BE2C (cell line): ENCODE measurements at regions not wholly inside any gene's neighbourhood (a gene's known extent, or its start where the extent isn't known, plus 50 kb on each side); places are given as distances from the start of the nearest gene placed in this dataset.

ENCODE experiments used
- DNase-seq: peaks from one replicate; pipeline ENCODE4 v3.0.0-alpha.2; 2020
- H3K27me3 ChIP-seq: fragments of 250-450 bp; sonication (Bioruptor Pico); 2 replicates; pipeline ENCODE4 v1.5.1; 2020; ENCODE audit warnings: mild to moderate bottlenecking
- H3K36me3 ChIP-seq: fragments of 250-450 bp; sonication (Bioruptor Pico); 2 replicates; pipeline ENCODE4 v1.5.1; 2020; ENCODE audit warnings: mild to moderate bottlenecking
- H3K4me1 ChIP-seq: fragments of 250-450 bp; sonication (Bioruptor Pico); 2 replicates; pipeline ENCODE4 v1.5.1; 2020
- H3K4me3 ChIP-seq: 2 replicates; pipeline ENCODE4 v1.5.1; 2011; ENCODE audit warnings: low read depth, low read length
- H3K9me3 ChIP-seq: fragments of 250-450 bp; sonication (Bioruptor Pico); 2 replicates; pipeline ENCODE4 v1.5.1; 2020
- CTCF ChIP-seq: IDR thresholded peaks from 2 replicates; pipeline ENCODE4 v1.5.1; 2012; ENCODE audit warnings: mild to moderate bottlenecking, low read depth, low read length

GRCh38 chr13:74973935-74974879, 507.8 kb downstream of the TBC1D4 start:
- H3K4me1 ChIP-seq: no peaks in the 10 kb centered on the region
- no peak for DNase-seq
- TF ChIP-seq CTCF: no peak
- H3K4me3 ChIP-seq: no peak overlapping the region
- H3K27me3 ChIP-seq: no peaks in the 10 kb centered on the region
- no peaks in the 10 kb centered on the region for H3K36me3 ChIP-seq
- no peaks in the 10 kb centered on the region for H3K9me3 ChIP-seq

GRCh38 chr13:74969419-74969818, 512.5 kb downstream of the TBC1D4 start:
- H3K9me3 ChIP-seq: no peaks in the 10 kb centered on the region
- no peak overlapping the region for H3K4me3 ChIP-seq
- DNase-seq: no peak
- no peaks in the 10 kb centered on the region for H3K27me3 ChIP-seq
- H3K4me1 ChIP-seq: no peaks in the 10 kb centered on the region
- no peak for TF ChIP-seq CTCF
- no peaks in the 10 kb centered on the region for H3K36me3 ChIP-seq

GRCh38 chr13:74966814-74967424, 515.0 kb downstream of the TBC1D4 start:
- H3K4me3 ChIP-seq: no peak overlapping the region
- no peak for TF ChIP-seq CTCF
- no peaks in the 10 kb centered on the region for H3K36me3 ChIP-seq
- no peaks in the 10 kb centered on the region for H3K4me1 ChIP-seq
- H3K27me3 ChIP-seq: no peaks in the 10 kb centered on the region
- no peaks in the 10 kb centered on the region; the same call in 1 of the 2 replicates for H3K9me3 ChIP-seq
- DNase-seq: peak; percentile 49

- Histone ChIP-seq H3K4me3 (no peak overlapping the region), H3K36me3 (no peaks in the 10 kb centered on the region), H3K27me3 (no peaks in the 10 kb centered on the region), H3K9me3 (no peaks in the 10 kb centered on the region; the same call in 1 of the 2 replicates), H3K4me1 (no peaks in the 10 kb centered on the region)
- TF ChIP-seq CTCF: no peak
- no peak for DNase-seq
Observed at GRCh38 chr13:74966275-74966674, 515.7 kb downstream of the TBC1D4 start.

- H3K4me1 ChIP-seq: no peaks in the 10 kb centered on the region
- H3K36me3 ChIP-seq: no peaks in the 10 kb centered on the region
- no peak for DNase-seq
- no peaks in the 10 kb centered on the region for H3K9me3 ChIP-seq
- TF ChIP-seq CTCF: no peak
- H3K4me3 ChIP-seq: no peak overlapping the region
- no peaks in the 10 kb centered on the region for H3K27me3 ChIP-seq
Observed at GRCh38 chr13:74945637-74946036, 536.3 kb downstream of the TBC1D4 start.
